GM12865 (cell line): ENCODE measurements at regions not wholly inside any gene's neighbourhood (a gene's known extent, or its start where the extent isn't known, plus 50 kb on each side); places are given as distances from the start of the nearest gene placed in this dataset.
"Not testable (repeated sequence)": the region's sequence is repeated elsewhere in the genome, so short reads cannot be mapped to it uniquely, and the experiment has no call there.

ENCODE experiments used
- DNase-seq: peaks from one replicate; pipeline ENCODE4 v3.0.0; 2010; ENCODE audit warnings: low read depth
- H3K4me3 ChIP-seq: 2 replicates; pipeline ENCODE4 v1.5.1; 2011; ENCODE audit warnings: mild to moderate bottlenecking, low read depth, low read length, control low read depth
- TF ChIP-seq, protein P1 (sequence below): IDR thresholded peaks from 2 replicates; pipeline ENCODE4 v1.5.1; 2011; ENCODE audit warnings: low read length, control low read depth, low read depth, inconsistent platforms; ENCODE audit not compliant: insufficient read depth; ENCODE audit errors: missing control alignments

DNA sequence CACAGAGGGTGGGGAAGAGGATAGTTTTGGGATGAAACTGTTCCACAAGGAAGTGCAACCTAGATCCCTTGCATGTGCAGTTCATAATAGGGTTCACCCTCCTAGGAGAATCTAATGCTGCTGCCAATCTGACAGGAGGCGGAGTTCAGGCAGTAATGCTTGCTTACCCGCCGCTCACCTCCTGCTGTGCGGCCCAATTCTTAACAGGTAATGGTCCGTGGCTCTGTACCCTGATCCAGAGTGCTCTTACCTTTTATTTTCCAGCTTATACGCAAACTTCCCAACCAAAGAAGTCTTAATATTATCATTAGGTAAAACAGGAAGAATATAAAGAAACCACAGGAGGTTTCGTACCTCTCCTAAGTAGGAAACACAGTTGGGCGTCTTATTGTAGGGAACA is 82.7 kb upstream of the CD302 start:
- no peak overlapping the region for H3K4me3 ChIP-seq
- no peak for DNase-seq
- TF ChIP-seq, protein P1, sequence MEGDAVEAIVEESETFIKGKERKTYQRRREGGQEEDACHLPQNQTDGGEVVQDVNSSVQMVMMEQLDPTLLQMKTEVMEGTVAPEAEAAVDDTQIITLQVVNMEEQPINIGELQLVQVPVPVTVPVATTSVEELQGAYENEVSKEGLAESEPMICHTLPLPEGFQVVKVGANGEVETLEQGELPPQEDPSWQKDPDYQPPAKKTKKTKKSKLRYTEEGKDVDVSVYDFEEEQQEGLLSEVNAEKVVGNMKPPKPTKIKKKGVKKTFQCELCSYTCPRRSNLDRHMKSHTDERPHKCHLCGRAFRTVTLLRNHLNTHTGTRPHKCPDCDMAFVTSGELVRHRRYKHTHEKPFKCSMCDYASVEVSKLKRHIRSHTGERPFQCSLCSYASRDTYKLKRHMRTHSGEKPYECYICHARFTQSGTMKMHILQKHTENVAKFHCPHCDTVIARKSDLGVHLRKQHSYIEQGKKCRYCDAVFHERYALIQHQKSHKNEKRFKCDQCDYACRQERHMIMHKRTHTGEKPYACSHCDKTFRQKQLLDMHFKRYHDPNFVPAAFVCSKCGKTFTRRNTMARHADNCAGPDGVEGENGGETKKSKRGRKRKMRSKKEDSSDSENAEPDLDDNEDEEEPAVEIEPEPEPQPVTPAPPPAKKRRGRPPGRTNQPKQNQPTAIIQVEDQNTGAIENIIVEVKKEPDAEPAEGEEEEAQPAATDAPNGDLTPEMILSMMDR, result no peak

DNA sequence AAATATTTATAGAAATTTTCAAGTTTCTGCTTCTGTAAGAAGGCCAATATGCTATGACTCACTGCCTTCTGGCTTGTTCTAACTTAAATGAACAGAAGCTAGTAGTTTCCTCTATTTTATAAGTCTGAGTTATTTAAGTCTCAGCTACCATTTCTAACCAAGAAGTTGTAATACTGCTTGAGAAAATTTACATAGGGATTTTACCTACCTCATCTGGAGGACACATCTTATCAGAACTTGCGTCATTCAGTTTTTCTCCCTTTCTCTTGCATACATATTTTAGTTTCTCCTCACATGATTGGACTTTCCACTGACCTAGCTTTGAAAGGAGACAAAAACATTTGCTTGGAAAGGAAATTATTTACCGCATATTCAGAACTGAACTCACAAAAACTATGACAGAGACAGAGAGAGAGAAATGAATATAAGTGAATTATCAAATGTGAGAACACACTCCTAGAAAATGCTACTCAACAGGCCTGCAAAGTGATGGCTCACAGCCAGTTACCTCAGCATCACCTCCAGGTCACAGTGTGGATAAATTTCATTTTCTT is 81.1 kb upstream of the CD302 start:
- peak; percentile 77 for DNase-seq
- TF ChIP-seq, protein P1, result no peak
- H3K4me3 ChIP-seq, result no peak overlapping the region

DNA sequence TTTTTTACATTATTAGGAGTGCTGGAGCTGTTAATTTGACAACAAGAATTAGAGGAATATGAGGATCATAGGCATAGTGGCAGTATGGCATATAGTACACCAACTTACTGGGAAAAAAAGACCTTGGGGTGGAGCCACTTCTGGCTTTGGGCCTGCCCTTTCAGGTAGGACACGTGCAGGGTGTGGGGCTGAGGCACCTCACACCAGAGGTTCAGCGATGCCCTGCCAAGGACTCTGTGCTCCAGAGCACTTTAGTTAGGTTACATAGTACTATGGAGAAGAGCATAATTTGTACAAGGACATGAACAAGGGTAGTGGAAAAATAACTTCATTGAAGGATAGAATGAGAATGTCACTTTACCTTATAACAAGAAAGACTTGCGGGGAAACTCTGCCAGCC is 77.1 kb upstream of the CD302 start:
- DNase-seq, result no peak
- H3K4me3 ChIP-seq, result no peak overlapping the region
- TF ChIP-seq, protein P1, result no peak

DNA sequence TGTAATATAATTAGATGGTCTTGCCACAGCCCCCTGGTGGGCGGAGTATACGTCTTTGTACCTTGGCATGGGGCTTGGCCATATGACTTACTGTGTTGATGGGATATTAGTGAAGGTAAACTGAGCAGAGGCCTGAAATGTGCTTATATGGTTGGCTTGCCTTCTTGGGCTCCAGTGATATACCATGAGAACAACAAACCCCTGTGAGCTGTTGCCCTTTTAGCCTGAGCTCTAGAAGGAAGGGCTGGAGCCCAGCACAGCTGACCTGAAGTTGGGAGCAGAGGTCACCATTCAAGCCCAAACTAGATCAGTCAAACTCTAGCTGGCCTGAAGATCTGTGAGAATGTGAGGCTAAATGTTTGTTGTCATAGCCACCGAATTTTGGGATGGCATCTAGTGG is 75.2 kb upstream of the CD302 start:
- TF ChIP-seq, protein P1, result no peak
- DNase-seq, result no peak
- no peak overlapping the region for H3K4me3 ChIP-seq

DNA sequence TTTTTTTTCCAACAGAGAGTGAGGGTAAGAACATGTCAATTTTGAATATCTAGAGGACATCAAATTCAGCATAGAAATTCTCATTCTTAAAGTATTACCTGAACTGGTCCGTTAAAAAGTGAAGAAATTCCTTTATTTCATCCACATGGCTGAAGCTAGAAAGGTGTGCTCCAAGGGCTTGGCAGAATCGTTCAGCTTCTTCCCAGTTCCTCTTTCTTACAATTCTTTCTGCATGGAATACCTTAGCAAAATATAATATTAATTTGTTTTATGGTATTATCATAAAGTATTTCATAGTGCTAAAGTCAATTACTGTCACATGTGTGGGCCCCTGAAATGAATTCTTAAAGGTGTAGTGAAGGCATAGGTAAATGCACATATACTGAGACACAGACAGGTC is 74.3 kb upstream of the CD302 start:
- TF ChIP-seq, protein P1, result no peak
- H3K4me3 ChIP-seq, result no peak overlapping the region
- no peak for DNase-seq

DNA sequence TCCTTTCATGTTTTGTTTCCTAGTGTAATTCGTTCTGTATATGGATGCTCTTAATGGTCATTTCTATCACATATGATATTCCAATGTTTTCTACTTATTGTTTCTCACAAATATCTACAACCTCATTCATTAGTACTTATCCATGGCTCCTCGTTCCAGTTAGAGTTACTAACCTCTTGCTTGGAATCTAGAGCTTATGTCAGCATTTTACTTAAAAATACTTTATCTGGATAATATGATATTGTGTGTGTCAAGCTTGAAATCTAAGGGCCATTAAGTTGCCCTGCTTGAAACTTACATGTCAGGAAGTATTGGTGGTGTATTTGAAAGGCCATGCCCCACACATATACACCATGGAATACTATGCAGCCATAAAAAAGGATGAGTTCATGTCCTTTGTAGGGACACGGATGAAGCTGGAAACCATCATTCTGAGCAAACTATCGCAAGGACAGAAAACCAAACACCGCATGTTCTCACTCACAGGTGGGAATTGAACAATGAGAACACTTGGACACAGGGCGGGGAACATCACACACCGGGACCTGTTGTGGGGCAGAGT is 70.7 kb upstream of the CD302 start:
- not testable (repeated sequence) for H3K4me3 ChIP-seq

DNA sequence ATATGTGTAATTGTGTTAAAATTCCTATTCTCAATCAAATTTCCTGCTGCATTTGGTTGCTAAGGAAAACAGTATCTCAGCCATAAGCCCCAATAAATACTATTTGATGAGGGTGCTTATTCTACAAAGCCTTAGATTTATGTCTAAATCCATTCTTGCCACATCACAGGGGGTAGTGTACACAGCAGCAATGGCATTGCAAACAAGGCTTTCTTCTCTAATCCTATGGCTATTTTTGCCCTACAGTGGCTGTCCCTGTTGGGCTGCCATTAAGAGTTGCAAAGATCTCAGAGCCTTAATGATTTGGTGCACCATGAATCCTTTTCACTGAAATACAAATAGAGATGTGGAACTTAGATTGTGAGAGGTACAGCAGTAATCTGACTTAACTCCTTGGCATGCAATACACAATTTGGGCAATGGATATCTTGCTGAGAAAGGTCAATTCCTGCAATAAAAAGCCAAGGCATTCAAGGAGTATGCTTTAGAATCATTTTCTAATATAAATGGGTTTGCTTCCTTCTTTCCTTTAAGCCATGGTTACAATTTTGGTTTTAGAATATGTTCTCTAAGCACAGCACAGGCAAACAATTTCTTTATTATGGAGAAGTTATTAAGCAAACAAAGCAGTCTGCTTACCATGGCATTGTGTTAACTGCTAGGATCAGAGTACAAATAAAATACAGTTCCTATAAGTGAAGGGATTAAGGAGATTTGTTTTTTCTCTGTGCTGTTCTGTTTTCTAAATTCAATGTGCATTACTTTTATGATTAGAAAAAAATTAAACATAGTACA is 69.8 kb upstream of the CD302 start:
- TF ChIP-seq, protein P1, result no peak
- H3K4me3 ChIP-seq, result no peak overlapping the region
- no peak for DNase-seq

More for the DNA sequence above, 70.7 kb upstream of the CD302 start:
- not testable (repeated sequence) for DNase-seq
